ENCODE measurements at regions not wholly inside any gene's neighbourhood (a gene's known extent, or its start where the extent isn't known, plus 50 kb on each side); places are given as distances from the start of the nearest gene placed in this dataset.
A peak's percentile ranks its signal among the peaks of the same experiment; 100 is the strongest.
"Not testable (repeated sequence)": the region's sequence is repeated elsewhere in the genome, so short reads cannot be mapped to it uniquely, and the experiment has no call there.

GRCh38 chr7:55743454-55743717, 119.2 kb downstream of the SEPTIN14 start:
- not testable (repeated sequence) for FAIRE-seq; DNase-seq (ENCODE audit: insufficient read length, low spot score)

- not testable (repeated sequence) for DNase-seq (ENCODE audit: insufficient read length, low spot score)
Measured at GRCh38 chr7:55742651-55743453, 119.7 kb downstream of the SEPTIN14 start.

DNA sequence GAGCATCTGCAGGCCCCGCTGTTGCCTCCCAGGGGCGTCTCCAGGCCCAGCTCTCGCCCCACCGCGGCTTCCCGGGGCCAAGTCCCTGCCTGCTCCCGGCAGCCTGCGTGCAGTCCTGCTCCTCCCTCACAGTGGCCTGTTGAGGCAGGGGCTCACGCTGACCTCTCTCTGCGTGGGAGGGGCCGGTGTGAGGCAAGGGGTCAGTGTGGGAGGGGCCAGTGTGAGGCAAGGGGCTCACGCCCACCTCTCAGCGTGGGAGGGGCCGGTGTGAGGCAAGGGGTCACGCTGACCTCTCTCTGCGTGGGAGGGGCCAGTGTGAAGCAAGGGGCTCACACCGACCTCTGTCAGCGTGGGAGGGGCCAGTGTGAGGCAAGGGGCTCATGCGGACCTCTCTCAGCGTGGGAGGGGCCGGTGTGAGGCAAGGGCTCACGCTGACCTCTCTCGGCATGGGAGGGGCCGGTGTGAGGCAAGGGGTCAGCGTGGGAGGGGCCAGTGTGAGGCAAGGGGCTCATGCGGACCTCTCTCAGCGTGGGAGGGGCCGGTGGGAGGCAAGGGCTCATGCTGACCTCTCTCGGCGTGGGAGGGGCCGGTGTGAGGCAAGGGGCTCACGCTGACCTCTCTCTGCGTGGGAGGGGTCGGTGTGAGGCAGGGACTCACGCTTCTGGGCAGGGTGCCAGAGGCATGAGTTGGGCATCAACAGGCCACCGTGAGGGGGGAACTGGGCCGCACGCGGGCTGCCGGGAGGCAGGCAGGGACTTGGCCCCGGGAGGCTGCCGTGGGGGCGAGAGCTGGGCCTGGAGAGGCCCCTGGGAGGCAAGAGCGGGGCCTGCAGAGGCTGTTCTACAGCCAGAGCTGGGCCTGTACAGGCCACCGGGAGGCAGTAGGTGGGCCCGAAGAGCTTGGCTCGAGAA, 120.6 kb downstream of the SEPTIN14 start:
- DNase-seq (ENCODE audit: insufficient read length, low spot score); FAIRE-seq: not testable (repeated sequence)

More at GRCh38 chr7:55742651-55743453, 119.7 kb downstream of the SEPTIN14 start:
- FAIRE-seq = not testable (repeated sequence)

DNA sequence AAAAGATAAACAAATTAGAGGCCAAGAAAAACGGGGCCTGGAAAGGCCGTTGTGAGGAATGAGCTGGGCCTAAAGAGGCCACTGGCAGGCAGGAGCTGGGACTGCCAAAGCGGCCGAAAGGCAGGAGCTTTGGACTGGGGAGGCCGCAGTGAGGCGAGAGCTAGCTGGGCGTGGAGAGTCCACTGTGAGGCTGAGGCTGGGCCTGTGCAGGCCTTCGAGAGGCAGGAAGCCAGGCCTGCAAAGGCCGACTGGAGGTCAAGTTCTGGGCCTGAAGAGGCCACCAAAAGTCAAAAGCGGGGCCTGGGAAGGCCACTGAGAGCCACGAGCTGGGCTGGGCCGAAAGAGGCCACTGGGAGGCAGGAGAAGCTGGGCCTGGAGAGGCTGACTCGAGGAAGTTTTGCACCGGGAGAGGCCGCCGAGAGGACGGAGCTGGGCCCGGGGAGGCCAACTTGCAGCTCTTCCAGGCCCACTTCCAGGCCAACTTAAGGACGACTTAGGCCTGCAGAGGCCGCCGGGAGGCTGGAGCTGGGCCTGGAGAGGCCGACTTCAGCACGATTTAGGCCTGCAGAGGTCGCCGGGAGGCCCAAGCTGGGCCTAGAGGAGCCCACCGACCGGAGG, 121.8 kb downstream of the SEPTIN14 start:
- FAIRE-seq; DNase-seq (ENCODE audit: insufficient read length, low spot score): not testable (repeated sequence)

- not testable (repeated sequence) for DNase-seq (ENCODE audit: insufficient read length, low spot score); FAIRE-seq
Measured at GRCh38 chr7:55740053-55740452, 122.5 kb downstream of the SEPTIN14 start.

DNA sequence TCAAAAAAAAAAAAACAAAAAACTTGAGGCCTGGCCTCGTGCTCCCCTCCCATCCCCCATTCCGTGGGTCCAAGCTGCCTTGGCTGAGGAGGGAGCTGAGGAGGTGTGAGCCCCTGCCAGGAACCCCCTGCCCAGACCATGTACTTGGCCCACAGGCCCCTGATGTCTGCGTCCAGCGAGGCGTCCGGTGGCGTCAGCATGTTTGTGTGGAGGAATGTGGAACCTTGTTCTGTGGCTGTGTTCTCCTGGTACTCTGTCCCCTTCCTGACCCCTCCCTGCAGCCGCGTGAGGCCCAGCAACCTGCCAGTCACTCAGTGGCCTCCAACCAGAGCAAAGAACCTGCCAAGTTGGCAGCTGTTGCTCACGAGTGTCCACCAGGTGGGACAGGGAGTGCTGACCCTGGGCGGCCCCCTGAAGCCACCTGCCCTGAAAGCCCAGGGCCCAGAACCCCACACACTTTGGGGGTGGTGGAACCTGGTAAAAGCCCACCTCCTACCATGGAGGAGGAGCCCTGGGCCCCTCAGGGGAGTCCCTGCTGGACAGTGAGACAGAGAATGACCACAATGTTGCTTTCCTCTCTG, 125.8 kb downstream of the SEPTIN14 start:
- not testable (repeated sequence) for DNase-seq (ENCODE audit: insufficient read length, low spot score); FAIRE-seq

GRCh38 chr7:55733241-55734140, 129.1 kb downstream of the SEPTIN14 start:
- FAIRE-seq = no peak

GRCh38 chr7:55731931-55732330, 130.6 kb downstream of the SEPTIN14 start:
- FAIRE-seq (no peak), DNase-seq (ENCODE audit: insufficient read length, low spot score) (no peak)

More at GRCh38 chr7:55733241-55734140, 129.1 kb downstream of the SEPTIN14 start:
- DNase-seq (ENCODE audit: insufficient read length, low spot score) = no peak

GRCh38 chr7:55730197-55730596, 132.4 kb downstream of the SEPTIN14 start:
- FAIRE-seq (no peak), DNase-seq (ENCODE audit: insufficient read length, low spot score) (no peak)

DNA sequence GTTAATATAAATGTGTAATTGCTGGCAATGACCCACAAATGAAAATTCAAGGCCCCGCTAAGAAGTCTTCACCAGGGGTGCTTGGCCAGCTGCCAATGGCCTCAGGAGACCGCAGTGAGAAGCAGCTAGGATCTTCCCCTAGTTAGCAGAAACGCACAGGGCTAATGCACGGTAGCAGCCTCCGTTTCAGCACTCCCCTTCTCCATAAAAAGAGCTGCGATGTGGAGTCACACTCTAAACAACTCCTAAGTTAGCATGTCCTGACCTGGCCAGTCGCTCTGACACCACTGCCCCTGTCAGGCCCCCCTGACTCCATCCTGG, 139.0 kb downstream of the SEPTIN14 start:
- no peak for DNase-seq (ENCODE audit: insufficient read length, low spot score)

GRCh38 chr7:55722874-55723620, 139.5 kb downstream of the SEPTIN14 start:
- DNase-seq (ENCODE audit: insufficient read length, low spot score) = not testable (repeated sequence)
- peak; percentile 95 for FAIRE-seq

More for the DNA sequence above, 139.0 kb downstream of the SEPTIN14 start:
- no peak for FAIRE-seq

- not testable (repeated sequence) for FAIRE-seq
Measured at GRCh38 chr7:55721004-55721403, 141.5 kb downstream of the SEPTIN14 start.

GRCh38 chr7:55715247-55715867, 143.1 kb upstream of the VOPP1 start:
- not testable (repeated sequence) for DNase-seq (ENCODE audit: insufficient read length, low spot score); FAIRE-seq

More at GRCh38 chr7:55721004-55721403, 141.5 kb downstream of the SEPTIN14 start:
- not testable (repeated sequence) for DNase-seq (ENCODE audit: insufficient read length, low spot score)

- DNase-seq (ENCODE audit: insufficient read length, low spot score); FAIRE-seq: not testable (repeated sequence)
Measured at GRCh38 chr7:55714370-55714769, 142.1 kb upstream of the VOPP1 start.

DNA sequence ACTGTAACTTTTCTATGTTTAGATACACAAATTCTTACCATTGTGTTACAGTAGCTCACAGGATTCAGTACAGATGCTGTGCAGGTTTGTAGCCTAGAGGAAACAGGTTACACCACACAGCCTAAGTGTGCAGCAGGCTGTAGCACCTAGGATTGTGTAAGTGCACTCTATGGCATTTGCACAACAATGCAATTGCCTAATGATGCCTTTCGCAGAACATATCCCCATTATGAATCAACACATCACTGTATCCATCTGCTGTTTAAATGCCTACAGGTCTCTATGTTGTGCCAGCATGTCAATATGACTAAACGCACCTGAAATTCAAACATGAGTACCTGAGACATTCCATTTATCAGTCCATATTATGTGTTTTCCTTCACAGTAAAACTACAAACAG, 138.0 kb upstream of the VOPP1 start:
- DNase-seq (ENCODE audit: insufficient read length, low spot score); FAIRE-seq: not testable (repeated sequence)

GRCh38 chr7:55708028-55708427, 135.7 kb upstream of the VOPP1 start:
- FAIRE-seq; DNase-seq (ENCODE audit: insufficient read length, low spot score): not testable (repeated sequence)

DNA sequence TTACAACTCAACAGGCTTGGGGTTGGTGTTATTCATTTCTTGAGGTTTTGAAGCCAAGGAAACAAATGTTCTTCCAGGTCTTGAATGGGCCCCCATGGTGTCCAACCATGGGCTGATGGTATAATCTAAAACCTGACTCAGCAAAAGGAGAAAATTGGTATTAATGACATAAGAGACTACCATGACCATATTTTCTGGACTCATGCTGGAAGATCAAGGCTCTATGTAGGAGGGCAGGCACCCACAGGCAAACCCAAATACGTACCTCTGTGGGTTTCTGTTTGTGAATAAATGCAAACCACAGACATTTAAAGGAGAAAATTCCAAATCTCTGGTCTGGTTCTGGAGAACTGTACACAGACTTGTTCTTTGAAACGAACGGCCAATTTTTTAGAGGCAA, 135.1 kb upstream of the VOPP1 start:
- not testable (repeated sequence) for FAIRE-seq; DNase-seq (ENCODE audit: insufficient read length, low spot score)

DNA sequence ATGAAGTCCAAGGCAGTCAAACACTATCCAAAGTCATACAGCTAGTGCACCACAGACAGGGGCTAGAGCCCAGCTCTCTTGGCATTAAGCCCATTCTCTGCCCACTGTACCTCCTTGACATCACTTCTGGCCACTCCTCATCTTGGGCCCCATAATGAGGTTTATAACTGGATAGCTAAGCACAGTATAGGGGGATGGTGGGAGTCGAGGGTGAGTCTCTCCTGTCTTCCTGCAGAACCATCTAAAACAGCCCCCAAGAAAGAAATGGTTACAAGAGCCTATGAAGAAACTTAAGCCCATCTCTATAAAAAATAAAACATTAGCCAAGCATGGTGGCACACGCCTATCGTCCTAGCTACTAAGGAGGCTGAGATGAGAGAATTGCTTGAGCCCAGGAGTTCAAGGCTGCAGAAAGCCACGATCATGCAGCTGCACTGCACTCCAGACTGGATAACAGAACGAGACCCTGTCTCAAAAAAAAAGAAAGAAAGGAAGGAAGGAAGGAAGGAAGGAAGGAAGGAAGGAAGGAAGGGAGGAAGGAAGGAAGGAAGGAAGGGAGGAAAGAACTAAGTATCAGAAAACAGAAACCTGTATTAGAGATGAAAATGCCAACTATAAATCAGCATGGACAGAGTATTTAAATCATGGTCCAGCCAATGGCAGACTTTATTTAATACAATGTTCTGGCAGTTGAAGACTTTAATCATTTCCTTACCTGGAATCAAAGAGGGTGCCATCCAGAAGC, 134.3 kb upstream of the VOPP1 start:
- not testable (repeated sequence) for FAIRE-seq; DNase-seq (ENCODE audit: insufficient read length, low spot score)

Measured in GM19239 (cell line).